Stomach (tissue), 4 donors: ENCODE measurements at regions not wholly inside any gene's neighbourhood (a gene's known extent, or its start where the extent isn't known, plus 50 kb on each side); places are given as distances from the start of the nearest gene placed in this dataset.

Experiments
- CTCF ChIP-seq, 7 experiments: fragments of 450-650 bp in 4 of 7; fragments of 200-600 bp in 3 of 7; sonication (generic) in 3 of 7; IDR thresholded peaks; one replicate each; pipeline ENCODE4 v1.5.1; 2016 to 2019; ENCODE audit warnings: antibody characterized with exemption in 7 of 7, control low read depth in 2 of 7, mild to moderate bottlenecking in 1 of 7
- EP300 ChIP-seq: sonication (generic); formaldehyde crosslinking; IDR thresholded peaks from one replicate; pipeline ENCODE4 v1.6.1; 2017; ENCODE audit warnings: antibody characterized with exemption
- POLR2A ChIP-seq, 4 donors: fragments of 450-650 bp; IDR thresholded peaks; one replicate each; pipeline ENCODE4 v1.6.1; 2016; ENCODE audit warnings: antibody characterized with exemption in 4 of 4, control low read depth in 2 of 4, mild to moderate bottlenecking in 1 of 4, moderate library complexity in 1 of 4
- POLR2AphosphoS5 ChIP-seq, 3 donors: sonication (generic); formaldehyde crosslinking; IDR thresholded peaks; one replicate each; pipeline ENCODE4 v1.6.1; 2016; ENCODE audit warnings: antibody characterized with exemption in 3 of 3

GRCh38 chrX:98931216-98931615, 1478.9 kb downstream of the PCDH19 start:
- no peak for TF ChIP-seq POLR2A (IDR thresholded peaks at IDR 0.05)
- TF ChIP-seq CTCF (IDR thresholded peaks at IDR 0.05): no peak
- TF ChIP-seq EP300: no peak
- TF ChIP-seq POLR2AphosphoS5 (IDR thresholded peaks at IDR 0.05): no peak
